IMR-90 (cell line): ENCODE measurements at regions not wholly inside any gene's neighbourhood (a gene's known extent, or its start where the extent isn't known, plus 50 kb on each side); places are given as distances from the start of the nearest gene placed in this dataset.

Source experiments
- BHLHE40 ChIP-seq: fragments of 150-350 bp; IDR thresholded peaks from 2 replicates; pipeline ENCODE4 v1.6.1; 2016; ENCODE audit warnings: mild to moderate bottlenecking, low read depth, low read length
- CEBPB ChIP-seq: IDR thresholded peaks from 2 replicates; pipeline ENCODE4 v1.6.1; 2012; ENCODE audit warnings: low read depth, low read length, improper control_type of control experiment
- CHD1 ChIP-seq: IDR thresholded peaks from 2 replicates; pipeline ENCODE4 v1.6.1; 2012; ENCODE audit warnings: low read depth, low read length, improper control_type of control experiment
- MAFK ChIP-seq: IDR thresholded peaks from 2 replicates; pipeline ENCODE4 v1.6.1; 2012; ENCODE audit warnings: low read depth, low read length, improper control_type of control experiment
- MAZ ChIP-seq: IDR thresholded peaks from 2 replicates; pipeline ENCODE4 v1.6.1; 2012; ENCODE audit warnings: low read depth, mild to moderate bottlenecking, low read length, improper control_type of control experiment, moderate library complexity, borderline replicate concordance
- MXI1 ChIP-seq: IDR thresholded peaks from 2 replicates; pipeline ENCODE4 v1.6.1; 2012; ENCODE audit warnings: low read depth, mild to moderate bottlenecking, low read length, moderate library complexity, borderline replicate concordance
- NFE2L2 ChIP-seq: fragments of 150-350 bp; IDR thresholded peaks from 2 replicates; pipeline ENCODE4 v1.6.1; 2016; ENCODE audit warnings: low read depth, mild to moderate bottlenecking, low read length
- POLR2A ChIP-seq: IDR thresholded peaks from 2 replicates; pipeline ENCODE4 v1.6.1; 2012; ENCODE audit warnings: mild to moderate bottlenecking, low read depth, low read length
- RAD21 ChIP-seq: IDR thresholded peaks from 2 replicates; pipeline ENCODE4 v1.6.1; 2012; ENCODE audit warnings: low read length, improper control_type of control experiment
- RCOR1 ChIP-seq: IDR thresholded peaks from 2 replicates; pipeline ENCODE4 v1.6.1; 2012; ENCODE audit warnings: mild to moderate bottlenecking, low read length, improper control_type of control experiment; ENCODE audit not compliant: insufficient replicate concordance
- RFX5 ChIP-seq: IDR thresholded peaks from 2 replicates; pipeline ENCODE4 v1.8.0; 2012; ENCODE audit warnings: low read depth, mild to moderate bottlenecking, low read length, moderate library complexity
- SMC3 ChIP-seq: fragments of 150-350 bp; IDR thresholded peaks from 2 replicates; pipeline ENCODE4 v1.6.1; 2016; ENCODE audit warnings: low read depth, mild to moderate bottlenecking, antibody characterized with exemption, low read length, moderate library complexity
- TF ChIP-seq, protein P1 (sequence below): conservative IDR thresholded peaks from 2 replicates; pipeline ENCODE4 v1.5.1; 2012; ENCODE audit warnings: mild to moderate bottlenecking, low read depth, low read length, improper control_type of control experiment
- TF ChIP-seq, protein P2 (sequence below): fragments of 150-350 bp; IDR thresholded peaks from 2 replicates; pipeline ENCODE4 v1.6.1; 2017; ENCODE audit warnings: mild to moderate bottlenecking, antibody characterized with exemption, low read length, low read depth

DNA sequence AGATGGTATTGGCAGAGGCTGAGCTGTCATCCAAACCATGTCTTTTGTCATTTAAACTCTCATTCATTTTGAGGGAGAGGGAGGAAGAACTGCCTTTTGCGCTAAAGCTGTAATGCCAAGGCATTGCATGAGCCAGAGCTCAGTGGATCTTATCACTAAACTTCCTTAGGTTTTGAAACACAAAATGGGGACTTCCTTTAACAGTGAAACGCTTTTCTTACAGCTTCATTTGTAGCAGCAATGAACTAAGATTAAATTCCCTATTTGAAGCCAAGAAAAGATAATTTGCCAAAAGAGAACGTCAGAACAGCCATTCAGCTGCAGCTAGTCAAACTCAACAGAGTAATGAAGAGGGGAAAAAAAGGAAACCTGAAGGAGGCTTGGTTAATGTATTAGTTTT lies 143.5 kb upstream of the MMADHC start:
- TF ChIP-seq, protein P1, sequence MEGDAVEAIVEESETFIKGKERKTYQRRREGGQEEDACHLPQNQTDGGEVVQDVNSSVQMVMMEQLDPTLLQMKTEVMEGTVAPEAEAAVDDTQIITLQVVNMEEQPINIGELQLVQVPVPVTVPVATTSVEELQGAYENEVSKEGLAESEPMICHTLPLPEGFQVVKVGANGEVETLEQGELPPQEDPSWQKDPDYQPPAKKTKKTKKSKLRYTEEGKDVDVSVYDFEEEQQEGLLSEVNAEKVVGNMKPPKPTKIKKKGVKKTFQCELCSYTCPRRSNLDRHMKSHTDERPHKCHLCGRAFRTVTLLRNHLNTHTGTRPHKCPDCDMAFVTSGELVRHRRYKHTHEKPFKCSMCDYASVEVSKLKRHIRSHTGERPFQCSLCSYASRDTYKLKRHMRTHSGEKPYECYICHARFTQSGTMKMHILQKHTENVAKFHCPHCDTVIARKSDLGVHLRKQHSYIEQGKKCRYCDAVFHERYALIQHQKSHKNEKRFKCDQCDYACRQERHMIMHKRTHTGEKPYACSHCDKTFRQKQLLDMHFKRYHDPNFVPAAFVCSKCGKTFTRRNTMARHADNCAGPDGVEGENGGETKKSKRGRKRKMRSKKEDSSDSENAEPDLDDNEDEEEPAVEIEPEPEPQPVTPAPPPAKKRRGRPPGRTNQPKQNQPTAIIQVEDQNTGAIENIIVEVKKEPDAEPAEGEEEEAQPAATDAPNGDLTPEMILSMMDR, result no peak
- no peak for TF ChIP-seq MXI1
- no peak for TF ChIP-seq MAFK
- TF ChIP-seq POLR2A, result no peak
- TF ChIP-seq RFX5, result no peak
- no peak for TF ChIP-seq CEBPB
- TF ChIP-seq, protein P2, sequence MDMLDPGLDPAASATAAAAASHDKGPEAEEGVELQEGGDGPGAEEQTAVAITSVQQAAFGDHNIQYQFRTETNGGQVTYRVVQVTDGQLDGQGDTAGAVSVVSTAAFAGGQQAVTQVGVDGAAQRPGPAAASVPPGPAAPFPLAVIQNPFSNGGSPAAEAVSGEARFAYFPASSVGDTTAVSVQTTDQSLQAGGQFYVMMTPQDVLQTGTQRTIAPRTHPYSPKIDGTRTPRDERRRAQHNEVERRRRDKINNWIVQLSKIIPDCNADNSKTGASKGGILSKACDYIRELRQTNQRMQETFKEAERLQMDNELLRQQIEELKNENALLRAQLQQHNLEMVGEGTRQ, result no peak
- TF ChIP-seq RAD21, result no peak
- TF ChIP-seq NFE2L2, result no peak
- no peak for TF ChIP-seq SMC3
- no peak for TF ChIP-seq CHD1
- no peak for TF ChIP-seq MAZ
- no peak for TF ChIP-seq BHLHE40
- no peak for TF ChIP-seq RCOR1
